PC-9 (cell line): ENCODE measurements at regions not wholly inside any gene's neighbourhood (a gene's known extent, or its start where the extent isn't known, plus 50 kb on each side); places are given as distances from the start of the nearest gene placed in this dataset.
A peak's percentile ranks its signal among the peaks of the same experiment; 100 is the strongest.

Source experiments
- BruUV-seq: library from RNA; stranded (reverse); fragments of 400-500 nt; replicated peaks from 2 replicates; lab custom pipeline; 2021; lab: Mats Ljungman, UMichigan
- CTCF ChIA-PET: fragments of 300-600 bp; sonication (Branson Sonifier 250); formaldehyde crosslinking; loops from one replicate; lab custom pipeline; 2022; ENCODE audit warnings: antibody characterized with exemption; lab: Charles Lee
- POLR2A ChIA-PET: fragments of 300-600 bp; sonication (Branson Sonifier 250); formaldehyde crosslinking; loops from one replicate; lab custom pipeline; 2022; ENCODE audit warnings: antibody characterized with exemption; ENCODE audit not compliant: unreplicated experiment; lab: Charles Lee
- DNase-seq, 2 experiments: peaks; one replicate each; pipeline versions ENCODE4 v3.0.0 to v3.0.0-alpha.2; 2015 to 2022; ENCODE audit warnings: mixed read lengths in 1 of 2
- H2AFZ ChIP-seq: fragments of 200-600 bp; sonication (generic); 2 replicates; pipeline ENCODE4 v1.8.1; 2017; ENCODE audit warnings: antibody characterized with exemption
- H3F3A ChIP-seq: fragments of 200-600 bp; sonication (generic); 2 replicates; pipeline ENCODE4 v1.8.1; 2017; ENCODE audit warnings: antibody characterized with exemption, mild to moderate bottlenecking, low read depth; ENCODE audit not compliant: insufficient read depth
- H3K27ac ChIP-seq: fragments of 200-600 bp; sonication (generic); 2 replicates; pipeline ENCODE4 v1.6.1; 2016; ENCODE audit warnings: mixed run types
- H3K27me3 ChIP-seq: fragments of 200-600 bp; sonication (generic); 2 replicates; pipeline ENCODE4 v1.6.1; 2016; ENCODE audit warnings: low read depth, mixed run types; ENCODE audit not compliant: insufficient read depth
- H3K36me3 ChIP-seq: fragments of 200-600 bp; sonication (generic); 2 replicates; pipeline ENCODE4 v1.6.1; 2016; ENCODE audit warnings: low read depth, mixed run types
- H3K4me1 ChIP-seq: fragments of 200-600 bp; sonication (generic); replicated peaks from 2 replicates; pipeline ENCODE4 v1.6.1; 2016; ENCODE audit warnings: mixed run types; ENCODE audit not compliant: insufficient read depth
- H3K4me2 ChIP-seq: fragments of 200-600 bp; sonication (generic); 2 replicates; pipeline ENCODE4 v1.6.1; 2017; ENCODE audit warnings: mixed run types
- H3K4me3 ChIP-seq: fragments of 200-600 bp; sonication (generic); 2 replicates; pipeline ENCODE4 v1.6.1; 2016; ENCODE audit warnings: mixed run types
- H3K79me2 ChIP-seq: fragments of 200-600 bp; sonication (generic); 2 replicates; pipeline ENCODE4 v1.6.1; 2017; ENCODE audit warnings: low read depth, mixed run types
- H3K9me2 ChIP-seq: fragments of 200-600 bp; sonication (generic); 2 replicates; pipeline ENCODE4 v1.8.1; 2017; ENCODE audit warnings: mild to moderate bottlenecking; ENCODE audit not compliant: insufficient read depth
- H3K9me3 ChIP-seq: fragments of 200-600 bp; sonication (generic); 2 replicates; pipeline ENCODE4 v1.8.1; 2016; ENCODE audit warnings: low read depth; ENCODE audit not compliant: insufficient read depth
- H4K20me1 ChIP-seq: fragments of 200-600 bp; sonication (generic); 2 replicates; pipeline ENCODE4 v1.8.1; 2017; ENCODE audit not compliant: insufficient read depth
- EZH2 ChIP-seq: fragments of 200-600 bp; sonication (generic); IDR thresholded peaks from 2 replicates; pipeline ENCODE4 v1.8.0; 2017; ENCODE audit warnings: antibody characterized with exemption, low read depth
- intact Hi-C: fragments of 100-400 bp; cut with micrococcal nuclease; formaldehyde crosslinking; loops from one replicate; pipeline ENCODE4 v1.10.0; 2022; ENCODE audit not compliant: unreplicated experiment
- TF ChIP-seq, protein P1 (sequence below): fragments of 200-600 bp; sonication (generic); conservative IDR thresholded peaks from 2 replicates; pipeline ENCODE4 v1.6.1; 2017; ENCODE audit warnings: mixed run types, antibody characterized with exemption, mild to moderate bottlenecking, moderate library complexity

DNA sequence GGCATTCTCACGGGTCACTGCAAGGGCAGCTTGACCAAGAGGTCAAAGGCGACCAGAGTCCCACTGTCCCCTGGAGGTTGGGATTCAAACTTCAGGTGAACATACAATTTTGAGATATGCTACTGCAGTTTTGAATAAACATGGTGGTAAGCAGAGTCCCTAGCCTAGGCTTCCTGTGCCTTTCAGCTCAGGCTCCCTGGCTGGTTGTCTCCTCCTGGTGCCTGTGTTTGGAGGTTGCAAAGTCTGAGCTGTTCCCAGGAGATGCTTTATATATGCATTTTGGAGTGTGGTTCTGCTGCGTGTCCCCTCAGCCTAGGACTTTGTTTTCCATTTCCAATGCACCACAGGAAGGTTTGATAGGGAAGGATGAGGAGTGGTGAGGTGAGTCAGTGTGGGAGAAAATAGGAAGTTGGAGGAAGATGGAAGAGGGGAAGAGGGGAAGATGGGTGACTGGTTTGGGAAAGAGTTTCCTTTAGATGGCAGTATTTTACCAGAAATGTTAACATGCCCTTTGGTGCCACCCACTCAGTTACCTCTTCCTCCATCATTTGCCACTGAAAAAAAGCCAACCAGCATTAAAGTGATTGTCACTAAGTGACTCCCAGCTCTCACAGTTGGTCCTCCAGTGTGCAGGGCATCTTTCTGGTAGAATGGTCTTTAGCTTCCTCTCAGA is 211.7 kb upstream of the AGTR2 start:
- DNase-seq: no peak
- H3K79me2 ChIP-seq: peaks cover 57% of the 10 kb centered on the region
- peaks cover 30% of the 10 kb centered on the region for H3K4me1 ChIP-seq
- no peaks in the 10 kb centered on the region for H3K27me3 ChIP-seq
- no peak overlapping the region for H2AFZ ChIP-seq
- H3K27ac ChIP-seq: no peak overlapping the region
- H3K9me3 ChIP-seq: no peaks in the 10 kb centered on the region
- no TSS peak for BruUV-seq
- no peaks in the 10 kb centered on the region for H3K36me3 ChIP-seq
- no peaks in the 10 kb centered on the region for H3K9me2 ChIP-seq
- TF ChIP-seq, protein P1, sequence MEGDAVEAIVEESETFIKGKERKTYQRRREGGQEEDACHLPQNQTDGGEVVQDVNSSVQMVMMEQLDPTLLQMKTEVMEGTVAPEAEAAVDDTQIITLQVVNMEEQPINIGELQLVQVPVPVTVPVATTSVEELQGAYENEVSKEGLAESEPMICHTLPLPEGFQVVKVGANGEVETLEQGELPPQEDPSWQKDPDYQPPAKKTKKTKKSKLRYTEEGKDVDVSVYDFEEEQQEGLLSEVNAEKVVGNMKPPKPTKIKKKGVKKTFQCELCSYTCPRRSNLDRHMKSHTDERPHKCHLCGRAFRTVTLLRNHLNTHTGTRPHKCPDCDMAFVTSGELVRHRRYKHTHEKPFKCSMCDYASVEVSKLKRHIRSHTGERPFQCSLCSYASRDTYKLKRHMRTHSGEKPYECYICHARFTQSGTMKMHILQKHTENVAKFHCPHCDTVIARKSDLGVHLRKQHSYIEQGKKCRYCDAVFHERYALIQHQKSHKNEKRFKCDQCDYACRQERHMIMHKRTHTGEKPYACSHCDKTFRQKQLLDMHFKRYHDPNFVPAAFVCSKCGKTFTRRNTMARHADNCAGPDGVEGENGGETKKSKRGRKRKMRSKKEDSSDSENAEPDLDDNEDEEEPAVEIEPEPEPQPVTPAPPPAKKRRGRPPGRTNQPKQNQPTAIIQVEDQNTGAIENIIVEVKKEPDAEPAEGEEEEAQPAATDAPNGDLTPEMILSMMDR: peak; percentile 44
- no peak for TF ChIP-seq EZH2
- H3F3A ChIP-seq: peaks cover 12% of the 10 kb centered on the region; the same call in 1 of the 2 replicates
- CTCF ChIA-PET: no interaction called here
- intact Hi-C loops: no loop called here
- H3K4me2 ChIP-seq: peak overlapping the region; percentile 38
- no peak overlapping the region for H3K4me3 ChIP-seq
- POLR2A ChIA-PET: no interaction called here
- peaks cover 3% of the 10 kb centered on the region; the same call in 1 of the 2 replicates for H4K20me1 ChIP-seq

DNA sequence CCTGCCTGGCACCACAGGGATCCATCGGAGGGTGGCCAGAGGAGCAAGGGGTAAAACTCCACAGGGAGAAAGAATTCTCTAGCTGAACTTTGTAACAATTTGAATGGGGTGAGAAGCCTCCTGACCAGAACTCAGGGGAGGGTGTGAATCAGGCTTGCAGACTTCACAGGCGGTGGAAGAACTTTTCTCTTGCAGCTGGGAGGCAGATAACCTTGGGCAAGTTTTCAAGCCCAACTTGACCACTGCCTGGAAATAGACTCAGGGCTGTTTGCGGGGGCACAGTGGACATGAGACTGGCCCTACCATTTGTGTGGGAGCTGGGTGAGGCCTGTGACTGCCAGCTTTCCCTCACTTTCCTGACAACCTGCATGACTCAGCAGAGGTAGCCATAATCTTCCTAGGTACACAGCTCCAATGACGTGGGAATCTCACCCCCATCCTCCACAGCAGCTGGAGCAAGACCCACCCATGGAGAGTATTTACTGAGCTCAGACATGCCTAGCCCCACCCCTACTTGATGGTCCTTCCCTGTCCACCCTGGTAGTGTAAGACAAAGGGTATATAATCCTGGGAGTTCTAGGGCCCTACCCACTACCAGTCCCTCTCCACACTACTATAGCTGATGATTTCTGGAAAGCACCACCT is 210.0 kb upstream of the AGTR2 start:
- no peaks in the 10 kb centered on the region for H3K9me3 ChIP-seq
- H3K27me3 ChIP-seq: no peaks in the 10 kb centered on the region
- POLR2A ChIA-PET: interaction anchor here (0.8 kb wide), 1 partner anchor 401 kb away, joined by 4 read pairs; no protein-coding TSS in a partner anchor
- CTCF ChIA-PET: interaction anchor here (0.6 kb wide), 1 partner anchor 1001 kb away, joined by 4 read pairs; no protein-coding TSS in a partner anchor
- no peak for TF ChIP-seq EZH2
- TF ChIP-seq, protein P1: no peak
- H3K79me2 ChIP-seq: peaks cover 74% of the 10 kb centered on the region
- no peaks in the 10 kb centered on the region for H3K36me3 ChIP-seq
- intact Hi-C loops: loop anchor here (10.0 kb wide), 1 partner anchor 234 kb away; no protein-coding TSS in a partner anchor
- no peaks in the 10 kb centered on the region for H3K9me2 ChIP-seq
- peak overlapping the region; percentile 63 for H2AFZ ChIP-seq
- peak overlapping the region; percentile 56 for H3K4me2 ChIP-seq
- peaks cover 12% of the 10 kb centered on the region; the same call in 1 of the 2 replicates for H3F3A ChIP-seq
- H3K4me3 ChIP-seq: no peak overlapping the region
- no peaks in the 10 kb centered on the region for H4K20me1 ChIP-seq
- peak in 1 of 2 experiments; percentile 46 for DNase-seq
- peaks cover 30% of the 10 kb centered on the region for H3K4me1 ChIP-seq
- BruUV-seq: no TSS peak
- peak overlapping the region; percentile 68 for H3K27ac ChIP-seq

DNA sequence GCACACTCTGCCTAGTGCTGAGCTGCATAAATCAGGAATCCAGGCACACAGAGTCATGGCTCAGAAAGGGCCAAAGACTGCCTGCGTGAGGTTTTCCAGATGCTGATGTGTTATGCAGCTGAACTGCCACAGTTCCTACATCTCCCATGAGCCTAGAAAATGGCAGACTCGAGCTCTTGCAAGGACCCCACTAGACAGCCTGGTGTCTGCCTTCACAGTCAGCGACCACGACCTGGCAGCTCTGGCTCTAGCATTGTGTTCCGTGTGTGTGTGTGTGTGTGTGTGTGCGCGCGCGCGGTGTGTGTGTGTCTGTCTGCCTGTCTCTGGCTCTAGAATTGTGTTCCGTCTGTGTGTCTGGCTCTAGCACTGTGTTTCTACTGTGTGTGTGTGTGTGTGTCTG is 203.6 kb upstream of the AGTR2 start:
- no peaks in the 10 kb centered on the region for H4K20me1 ChIP-seq
- 0 out of 2 replicates have a peak, but pooled peaks cover 6% of the 10 kb centered on the region for H3K4me1 ChIP-seq
- no peak overlapping the region; the same call in 1 of the 2 replicates for H3K4me3 ChIP-seq
- H3F3A ChIP-seq: no peaks in the 10 kb centered on the region
- no peaks in the 10 kb centered on the region for H3K36me3 ChIP-seq
- no peaks in the 10 kb centered on the region for H3K27me3 ChIP-seq
- peak overlapping the region; percentile 89 for H3K4me2 ChIP-seq
- BruUV-seq: no TSS peak
- no peak overlapping the region for H3K27ac ChIP-seq
- no peaks in the 10 kb centered on the region for H3K9me2 ChIP-seq
- peaks cover 65% of the 10 kb centered on the region for H3K79me2 ChIP-seq
- POLR2A ChIA-PET: no interaction called here
- intact Hi-C loops: loop anchor here (10.0 kb wide), 1 partner anchor 228 kb away; no protein-coding TSS in a partner anchor
- TF ChIP-seq, protein P1: no peak
- TF ChIP-seq EZH2: no peak
- CTCF ChIA-PET: no interaction called here
- no peak overlapping the region for H2AFZ ChIP-seq
- DNase-seq: no peak
- H3K9me3 ChIP-seq: no peaks in the 10 kb centered on the region
